NCI-H2227 treated with DMSO at 0.1 percent for 48 hours (cell line): ENCODE measurements at regions not wholly inside any gene's neighbourhood (a gene's known extent, or its start where the extent isn't known, plus 50 kb on each side); places are given as distances from the start of the nearest gene placed in this dataset.
A peak's percentile ranks its signal among the peaks of the same experiment; 100 is the strongest.
"Not testable (repeated sequence)": the region's sequence is repeated elsewhere in the genome, so short reads cannot be mapped to it uniquely, and the experiment has no call there.

ENCODE experiments used
- DNase-seq: peaks from one replicate; lab custom pipeline; 2025; lab: John Stamatoyannopoulos, UW

DNA sequence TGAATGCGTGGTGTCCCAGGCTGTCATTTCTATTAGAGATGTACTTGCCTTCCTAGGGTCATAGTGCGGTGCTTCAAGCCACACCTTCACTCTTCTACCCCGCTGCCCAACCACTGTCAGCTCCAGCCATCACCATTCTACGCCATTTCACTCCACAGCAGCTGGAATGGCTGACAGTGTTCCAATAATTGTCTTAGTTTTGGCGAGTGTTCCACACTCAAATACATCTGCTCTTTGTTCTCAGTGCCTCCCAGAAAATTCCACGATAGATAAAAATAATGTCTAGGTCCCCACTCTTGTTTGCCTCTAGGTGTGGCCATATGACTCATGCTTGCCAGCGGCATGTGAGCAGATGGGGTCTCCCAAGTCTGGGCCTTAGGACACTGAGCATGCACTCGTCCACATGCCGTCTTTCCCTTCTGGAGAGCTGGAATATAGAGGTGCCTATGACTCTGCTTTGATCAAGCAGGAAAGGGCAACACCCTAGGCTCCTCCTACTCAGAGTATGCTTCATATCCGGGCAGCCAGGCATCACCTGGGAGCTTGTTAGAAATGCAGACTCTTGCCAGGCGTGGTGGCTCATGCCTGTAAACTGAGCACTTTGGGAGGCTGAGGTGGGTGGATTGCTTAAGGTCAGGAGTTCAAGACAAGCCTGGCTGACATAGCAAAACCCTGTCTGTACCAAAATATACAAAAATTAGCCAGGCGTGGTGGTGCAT is 163.0 kb downstream of the BRMS1L start:
- no peak for DNase-seq

DNA sequence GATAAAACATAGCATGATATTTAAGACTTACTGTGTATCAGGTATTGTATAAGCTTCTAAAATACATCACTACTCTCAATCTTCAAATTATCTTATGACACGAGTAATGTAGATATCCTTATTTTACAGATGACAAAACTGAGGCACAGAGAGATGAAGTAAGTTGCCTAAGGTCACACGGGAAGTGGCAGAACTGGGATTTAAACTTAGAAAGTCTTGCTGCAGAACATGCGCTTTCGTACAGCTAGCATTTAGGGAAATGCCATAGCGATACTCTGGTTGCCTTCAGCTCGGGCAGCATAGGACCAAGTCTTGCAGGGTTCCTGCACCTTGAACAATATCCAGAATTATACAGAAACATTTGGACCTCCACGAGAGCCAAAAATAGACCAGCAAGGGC is 162.4 kb downstream of the BRMS1L start:
- DNase-seq = no peak

DNA sequence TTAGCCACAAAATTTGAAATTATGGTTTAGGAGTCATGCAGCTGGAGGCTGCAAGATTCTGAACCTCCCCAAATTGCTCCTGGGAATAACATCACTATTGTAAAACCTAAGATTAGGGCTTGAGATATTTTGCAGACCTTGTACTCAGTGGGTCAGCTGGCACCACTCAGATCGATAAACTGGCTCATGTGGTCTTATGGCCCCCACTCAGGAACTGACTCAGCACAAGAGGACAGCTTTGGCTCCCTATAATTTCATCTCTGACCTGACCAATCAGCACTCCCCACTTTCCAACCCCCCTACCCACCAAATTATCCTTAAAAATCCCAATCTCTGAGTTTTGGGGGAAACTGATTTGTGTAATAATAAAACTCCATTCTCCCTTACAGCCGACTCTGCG is 161.6 kb downstream of the BRMS1L start:
- no peak for DNase-seq

DNA sequence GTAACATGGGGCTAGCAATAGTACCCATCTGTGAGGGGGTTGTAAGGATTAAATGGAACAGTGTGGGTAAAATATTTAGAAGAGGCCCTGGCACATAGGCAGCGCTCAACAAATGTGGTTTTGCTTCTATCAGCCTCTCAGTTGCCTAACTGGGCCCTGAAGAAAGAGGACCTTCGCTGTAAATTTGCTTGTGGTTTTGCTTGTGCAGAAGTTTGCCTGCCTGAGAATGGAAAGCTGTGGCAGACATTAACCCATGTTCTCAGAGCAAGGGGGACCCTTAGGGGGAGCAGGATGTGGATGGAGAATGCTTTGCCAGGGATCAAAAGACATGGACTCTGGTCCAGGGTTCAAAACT is 160.1 kb downstream of the BRMS1L start:
- no peak for DNase-seq

DNA sequence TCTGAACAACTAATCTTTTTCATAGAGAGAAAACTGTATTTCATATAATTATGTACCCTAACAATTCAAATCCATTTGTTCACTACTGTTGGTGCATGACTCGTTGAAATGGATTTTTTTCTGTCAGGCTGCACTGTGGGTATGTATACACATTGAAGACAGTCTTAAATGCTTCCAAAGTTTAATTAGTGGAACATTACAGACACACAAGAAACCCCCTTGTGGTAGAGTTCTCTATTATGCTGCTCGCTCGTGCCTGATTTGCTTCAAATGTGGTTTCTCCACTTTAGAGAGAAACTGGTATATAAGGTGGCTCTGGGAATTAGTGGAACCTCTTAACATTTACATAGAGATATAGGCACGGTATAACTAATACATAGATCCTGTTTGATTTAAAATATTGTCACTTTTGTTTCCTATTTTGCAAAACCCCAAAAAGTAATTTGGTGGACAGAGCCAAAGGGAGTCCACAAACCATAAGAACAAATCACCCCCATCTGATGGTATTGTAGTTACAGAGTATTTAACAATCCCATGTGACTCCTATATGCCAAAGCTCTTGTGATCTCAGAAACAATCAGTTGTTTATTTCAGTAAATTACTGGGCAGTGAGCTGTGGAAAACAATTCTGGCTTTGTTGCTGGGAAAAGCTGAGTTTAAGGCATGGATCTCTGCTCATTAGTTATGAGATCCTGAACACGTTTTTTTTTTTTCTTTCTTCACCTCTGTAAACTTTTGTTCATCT is 159.5 kb downstream of the BRMS1L start:
- DNase-seq = no peak

DNA sequence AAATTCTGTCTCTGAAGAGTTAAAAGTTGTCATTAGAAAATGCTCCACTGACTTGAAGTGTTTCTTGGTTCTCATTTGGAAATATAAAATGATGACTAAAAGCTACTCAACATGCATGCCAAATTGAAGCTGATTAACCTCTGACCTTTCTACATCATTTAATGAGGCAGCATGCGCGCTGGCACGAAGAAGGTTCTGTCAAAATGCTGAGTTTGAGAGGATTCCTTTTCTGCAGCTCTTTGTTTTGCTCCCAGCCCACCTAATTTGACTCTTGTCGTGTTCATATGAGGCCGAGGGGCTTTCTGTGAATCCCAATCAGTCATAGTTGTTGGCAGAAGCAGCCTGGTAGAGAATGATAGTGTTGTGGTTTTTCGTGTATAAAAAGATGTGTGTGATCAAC is 153.4 kb downstream of the BRMS1L start:
- no peak for DNase-seq

DNA sequence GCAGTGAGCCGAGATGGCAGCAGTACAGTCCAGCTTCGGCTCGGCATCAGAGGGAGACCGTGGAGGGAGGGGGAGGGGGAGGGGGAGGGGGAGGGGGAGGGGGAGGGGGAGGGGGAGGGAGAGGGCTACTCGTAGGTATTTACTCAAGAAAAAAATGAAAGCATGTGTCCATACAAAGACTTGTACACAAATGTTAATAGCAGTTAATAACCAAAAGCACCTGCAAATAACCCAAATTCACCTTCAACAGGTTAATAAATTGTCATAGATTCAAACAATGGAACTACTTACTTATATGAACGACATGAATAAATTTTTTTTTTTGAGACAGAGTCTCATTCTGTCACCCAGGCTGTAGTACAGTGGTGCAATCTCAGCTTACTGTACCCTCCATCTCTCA is 152.4 kb downstream of the BRMS1L start:
- no peak for DNase-seq

DNA sequence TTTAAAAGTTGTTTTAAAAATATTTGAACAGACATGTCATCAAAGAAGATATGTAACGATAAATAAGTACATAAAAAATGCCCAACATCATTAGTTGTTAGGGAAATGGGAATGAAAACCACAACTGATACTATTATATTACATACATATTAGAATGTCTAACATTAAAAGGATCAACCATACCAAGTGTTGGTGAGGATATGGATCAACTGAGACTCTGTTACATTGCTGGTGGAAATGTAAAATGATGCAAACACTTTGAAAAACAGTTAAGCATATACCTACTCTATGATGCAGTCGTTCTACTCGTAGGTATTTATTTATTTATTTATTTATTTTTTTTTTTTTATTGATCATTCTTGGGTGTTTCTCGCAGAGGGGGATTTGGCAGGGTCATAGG is 149.7 kb downstream of the BRMS1L start:
- DNase-seq = no peak

DNA sequence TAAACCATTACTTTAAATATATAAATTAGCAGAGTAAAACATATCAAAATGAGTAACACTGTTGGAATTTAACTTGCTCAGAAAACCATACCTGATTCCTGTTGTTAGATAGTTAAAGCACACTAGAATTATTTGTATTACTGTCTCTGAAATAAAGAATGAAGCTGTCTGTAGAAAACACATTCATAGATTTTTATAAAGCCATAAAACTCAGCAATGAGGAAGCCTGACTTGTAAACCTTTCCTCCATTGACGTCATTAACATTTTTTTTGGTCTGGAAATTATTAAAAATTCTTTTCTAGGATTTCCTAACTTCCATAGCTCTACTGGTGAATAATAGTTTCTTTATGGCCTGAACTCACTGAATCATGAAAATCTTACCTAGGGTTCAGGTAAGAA is 147.6 kb downstream of the BRMS1L start:
- no peak for DNase-seq

DNA sequence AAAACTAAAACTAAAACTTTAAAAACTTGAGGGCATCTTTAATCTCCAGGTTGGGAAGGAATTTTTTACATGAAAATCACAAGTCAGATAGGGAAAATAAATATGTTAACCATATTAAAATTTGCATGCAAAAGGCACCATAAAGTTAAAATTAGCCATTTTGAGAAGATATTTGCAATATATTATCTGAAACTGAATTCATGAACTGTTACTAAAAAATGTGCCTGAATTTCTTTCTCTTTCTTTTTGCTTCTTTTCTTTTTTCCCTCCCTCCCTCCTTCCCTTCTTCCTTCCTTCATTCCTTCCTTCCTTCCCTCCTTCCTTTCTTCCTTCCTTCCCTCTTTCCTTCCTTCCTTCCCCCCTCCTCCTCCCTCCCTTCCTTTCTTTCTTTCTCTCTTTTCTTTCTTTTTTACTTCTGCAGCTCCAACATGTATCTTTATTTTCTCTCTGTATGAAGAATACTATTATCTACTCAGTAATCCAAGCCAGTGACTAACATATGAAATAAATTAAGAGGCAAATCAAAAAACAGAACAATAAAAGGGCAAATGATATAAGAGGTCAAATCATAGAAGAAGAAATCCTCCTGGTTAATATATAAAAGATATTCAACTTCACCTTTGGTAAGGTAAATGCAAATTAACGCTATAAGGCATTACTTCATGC is 146.0 kb downstream of the BRMS1L start:
- no peak for DNase-seq

DNA sequence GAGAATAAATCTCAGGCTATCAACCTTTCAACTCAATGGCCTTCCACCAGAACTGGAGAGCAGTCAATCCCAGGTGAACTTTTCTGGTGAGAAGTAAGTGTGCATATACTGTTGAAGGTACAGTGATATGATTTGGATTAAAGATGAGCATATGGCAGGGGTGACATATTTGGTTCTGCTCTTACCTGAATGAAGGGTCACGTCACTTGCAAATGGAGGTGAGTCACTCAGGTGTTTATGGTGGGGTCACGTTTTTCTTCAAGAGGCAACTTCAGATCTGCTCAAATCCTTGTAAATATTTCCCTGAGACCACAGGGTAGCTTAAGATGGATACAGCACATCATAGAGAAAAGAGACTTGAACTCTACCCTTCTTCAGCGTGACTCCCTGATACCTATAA is 143.2 kb downstream of the BRMS1L start:
- no peak for DNase-seq

DNA sequence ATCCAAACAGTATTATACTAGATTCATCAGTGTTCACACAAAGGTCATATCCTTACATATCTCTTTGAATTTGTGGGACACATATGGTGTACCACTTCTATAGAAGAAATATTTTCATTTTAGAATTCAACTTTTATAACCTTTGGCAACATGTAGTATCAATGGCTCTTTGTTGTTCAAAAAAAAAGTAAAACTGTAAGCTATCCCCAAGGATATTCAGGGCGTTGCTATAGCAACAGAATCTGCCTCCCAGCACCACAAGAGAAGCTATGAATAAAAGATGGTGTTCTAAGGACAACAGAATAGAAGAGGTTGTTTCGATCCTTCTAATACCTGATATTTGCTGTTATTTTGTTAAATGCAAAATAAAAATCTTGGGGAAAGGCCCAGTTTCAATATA is 139.3 kb downstream of the BRMS1L start:
- peak; percentile 45 for DNase-seq

DNA sequence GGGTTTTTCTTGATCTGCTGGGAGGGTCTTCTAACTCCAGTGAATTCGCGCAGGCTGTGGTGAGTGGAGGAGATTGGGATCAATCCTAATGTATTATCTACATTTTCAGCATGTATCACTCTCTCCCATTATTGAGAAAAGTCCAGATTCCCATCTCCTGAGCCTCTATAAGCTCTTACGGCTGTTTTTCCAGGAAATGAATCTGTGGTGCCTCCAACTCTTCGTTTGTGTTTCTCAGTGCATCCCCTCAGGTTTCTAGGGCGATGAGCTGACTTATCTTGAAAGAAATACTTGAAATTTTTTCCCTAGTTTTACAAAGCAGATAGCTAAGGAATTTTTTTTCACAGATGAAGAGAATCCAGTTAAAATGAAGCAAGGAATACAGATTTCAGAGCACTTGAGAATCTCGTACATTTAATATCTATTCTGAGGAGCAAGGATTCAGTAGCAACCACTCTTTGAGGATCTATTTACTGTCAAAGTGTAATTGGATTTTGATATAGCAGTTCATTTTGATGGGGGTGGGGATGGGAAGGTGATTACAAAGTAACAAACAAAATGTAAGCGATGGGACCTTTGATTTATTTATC is 138.7 kb downstream of the BRMS1L start:
- no peak for DNase-seq

DNA sequence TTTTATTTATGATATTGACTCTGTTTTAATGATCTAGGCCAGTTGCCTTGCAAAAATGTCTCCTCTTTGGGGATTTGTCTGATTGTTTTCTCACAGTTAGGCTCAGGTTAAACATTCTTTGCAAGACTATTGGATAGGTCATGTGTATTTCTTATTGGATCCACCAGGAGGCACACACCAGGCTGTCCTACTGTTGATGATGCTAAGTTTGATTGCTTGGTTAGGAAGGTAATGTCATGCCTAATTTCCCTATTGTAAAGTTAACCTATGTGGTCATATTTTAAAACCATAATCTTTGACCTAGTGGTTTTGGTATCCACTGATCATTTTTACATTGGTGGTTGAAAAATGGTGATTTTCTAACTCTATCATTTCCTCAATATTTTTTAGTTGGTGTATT is 137.1 kb downstream of the BRMS1L start:
- no peak for DNase-seq

DNA sequence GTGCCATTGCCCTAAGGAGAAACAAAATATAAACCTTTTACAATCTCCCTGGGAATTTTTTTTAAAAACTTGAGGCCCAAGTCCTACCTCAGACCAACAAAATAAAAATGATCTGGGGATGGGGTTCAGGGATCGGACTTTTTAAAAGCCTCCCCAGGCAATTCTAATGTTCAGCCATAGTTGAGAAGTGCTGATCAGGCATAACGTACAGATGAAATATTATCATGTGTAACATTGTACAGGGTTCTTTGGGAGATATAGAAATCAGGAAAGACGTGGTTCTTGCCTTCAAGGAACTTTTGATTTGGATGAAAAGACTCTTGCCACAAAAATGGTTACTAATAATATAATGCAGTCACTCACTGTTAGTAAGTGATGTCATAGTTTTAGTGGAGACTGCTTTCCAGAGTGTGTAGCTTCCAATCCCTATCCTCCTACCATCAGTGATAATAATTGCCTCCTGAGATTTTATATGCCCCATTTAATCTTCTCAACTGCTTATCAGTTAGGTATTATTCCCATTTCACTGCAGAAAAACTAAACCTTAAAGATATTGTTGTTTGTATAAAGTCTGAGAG is 135.6 kb downstream of the BRMS1L start:
- DNase-seq = no peak

DNA sequence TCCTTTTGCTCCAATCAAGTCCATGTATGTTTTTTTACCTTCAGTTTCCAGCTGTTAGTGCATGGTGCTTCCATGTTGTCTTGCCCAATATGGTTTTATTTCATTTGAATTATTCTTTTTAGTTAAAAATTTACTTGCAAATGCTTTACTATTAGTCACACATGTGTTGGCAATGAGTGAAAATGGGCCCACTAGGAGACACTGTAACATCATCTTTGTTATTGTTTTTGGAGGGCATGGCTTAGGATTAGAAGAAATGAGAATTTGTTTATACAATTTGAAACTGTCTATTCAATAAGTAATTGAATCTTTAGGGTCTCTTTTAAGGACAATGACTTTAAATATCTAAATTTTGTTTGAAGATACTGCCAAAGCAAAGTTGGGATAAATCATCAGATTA is 133.7 kb downstream of the BRMS1L start:
- no peak for DNase-seq

DNA sequence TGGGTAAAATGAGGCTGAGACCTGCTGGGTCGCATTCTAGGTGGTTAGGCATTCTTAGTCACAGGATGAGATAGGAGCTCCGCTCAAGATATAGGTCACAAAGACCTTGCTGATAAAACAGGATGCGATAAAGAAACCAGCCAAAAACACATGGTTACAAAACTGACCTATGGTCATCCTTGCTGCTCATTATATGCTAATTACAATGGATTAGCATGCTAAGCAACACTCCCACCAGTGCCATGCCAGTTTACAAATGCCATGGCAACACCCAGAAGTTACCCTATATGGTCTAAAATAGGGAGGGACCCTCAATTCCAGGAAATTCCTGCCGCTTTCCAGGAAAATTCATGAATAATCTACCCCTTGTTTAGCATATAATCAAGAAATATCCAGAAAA is 132.4 kb downstream of the BRMS1L start:
- DNase-seq = no peak

DNA sequence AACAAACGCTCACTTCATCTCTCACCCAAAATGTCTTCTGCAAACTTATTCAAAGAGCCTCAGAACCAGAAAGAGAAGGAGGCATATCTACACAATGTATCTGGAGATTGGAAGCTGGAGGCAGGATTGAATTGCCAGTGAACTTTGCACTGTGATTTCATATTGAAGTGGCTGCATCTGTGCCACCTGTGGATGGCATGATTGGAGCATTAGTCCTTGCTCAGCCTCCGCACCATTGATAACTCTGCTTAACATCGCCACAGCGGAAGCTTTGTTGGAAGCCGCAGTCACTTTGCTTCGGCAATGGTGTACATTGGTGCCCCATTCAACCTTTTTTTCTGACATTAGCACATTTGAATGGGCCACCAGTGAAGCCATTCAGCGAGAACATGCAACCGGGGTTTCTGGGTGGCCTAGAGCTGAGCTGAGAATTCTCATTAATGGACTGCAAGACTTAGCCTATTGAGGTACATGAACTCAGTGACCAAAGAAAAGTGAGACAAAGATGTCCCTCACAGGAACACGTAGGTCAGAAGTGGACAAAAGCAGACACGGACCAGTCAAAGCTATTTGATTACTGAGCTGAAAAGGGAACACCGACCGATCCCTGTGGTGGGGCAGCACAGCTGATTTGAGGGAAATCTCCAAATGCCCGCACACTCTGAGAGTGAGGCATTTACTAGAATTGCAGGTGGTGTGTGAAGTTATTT is 130.4 kb downstream of the BRMS1L start:
- DNase-seq = peak; percentile 38

DNA sequence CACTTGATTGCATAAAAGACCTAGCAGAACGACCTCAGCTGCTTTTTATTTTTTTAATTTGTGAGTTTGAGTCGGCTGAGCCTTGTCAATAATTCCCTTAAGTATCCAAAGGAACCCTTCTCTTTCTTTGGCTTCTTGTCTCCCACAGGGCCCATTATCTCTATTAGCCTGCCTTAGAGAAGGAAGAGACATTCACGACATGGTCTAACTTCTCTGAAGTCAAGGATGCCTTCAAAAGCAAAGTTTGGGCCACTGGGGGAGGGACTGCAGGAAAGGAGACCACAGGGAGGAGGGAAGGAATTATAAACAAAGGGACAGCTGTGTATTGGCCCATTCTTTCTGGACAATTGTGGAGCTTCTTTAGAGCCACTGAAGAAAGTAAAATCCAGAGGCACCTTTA is 126.4 kb downstream of the BRMS1L start:
- no peak for DNase-seq

DNA sequence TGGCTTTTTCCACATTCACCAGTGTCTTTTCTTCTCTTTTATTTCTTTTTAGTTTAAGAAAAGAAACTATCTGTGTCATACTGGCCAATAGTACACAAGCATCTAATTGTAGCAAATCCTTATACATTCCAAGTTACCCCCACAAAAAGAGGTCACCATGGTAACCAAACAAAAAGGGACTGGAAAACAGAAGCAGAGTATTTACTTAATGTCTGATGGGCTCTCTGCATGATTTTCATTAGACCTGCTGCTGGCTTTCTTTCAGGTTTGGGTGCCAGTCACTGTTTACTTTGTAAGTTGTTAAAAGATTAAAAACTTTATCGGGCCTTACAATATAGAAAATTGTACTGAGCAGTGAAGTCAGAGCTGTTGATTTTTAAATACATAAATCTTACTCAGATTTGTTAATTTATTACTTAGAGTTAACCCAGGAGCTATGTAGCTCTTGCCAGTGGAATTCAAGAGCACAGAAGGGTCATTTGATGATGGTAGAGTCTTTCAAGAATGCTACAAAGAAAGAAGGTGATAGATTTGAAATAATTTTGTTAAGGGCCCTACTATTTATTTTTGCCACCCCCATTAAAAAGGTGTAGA is 123.9 kb downstream of the BRMS1L start:
- DNase-seq = peak; percentile 51

DNA sequence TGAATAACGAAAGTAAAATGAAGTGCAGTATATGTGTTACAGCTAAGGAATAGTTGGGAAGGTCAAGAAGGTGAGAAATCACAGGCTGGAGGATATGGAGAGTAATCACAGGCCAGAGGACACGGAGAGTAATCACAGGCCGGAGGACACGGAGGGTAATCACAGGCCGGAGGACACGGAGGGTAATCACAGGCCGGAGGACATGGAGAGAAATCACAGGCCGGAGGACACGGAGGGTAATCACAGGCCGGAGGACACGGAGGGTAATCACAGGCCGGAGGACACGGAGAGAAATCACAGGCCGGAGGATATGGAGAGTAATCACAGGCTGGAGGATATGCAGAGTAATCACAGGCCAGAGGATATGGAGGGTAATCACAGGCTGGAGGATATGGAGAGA is 121.8 kb downstream of the BRMS1L start:
- not testable (repeated sequence) for DNase-seq

DNA sequence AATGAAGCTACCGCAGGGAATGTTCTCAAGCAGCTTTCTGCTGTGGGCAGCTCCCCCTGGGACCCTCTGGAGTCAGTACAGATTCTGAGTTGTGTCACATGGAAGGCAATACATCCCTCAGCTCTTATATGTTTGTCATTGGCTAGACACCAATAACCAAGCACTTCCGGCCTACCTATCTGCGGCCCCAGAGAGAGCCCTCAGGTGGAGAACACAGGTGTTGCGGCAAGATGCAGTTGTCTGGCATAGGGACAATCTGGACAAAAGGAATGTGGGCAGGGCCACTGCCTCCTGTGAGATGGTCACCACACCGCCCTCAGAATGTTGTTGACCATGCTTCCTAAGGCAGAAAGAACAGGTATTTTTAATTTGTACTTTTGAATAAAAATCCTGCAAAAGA is 118.7 kb downstream of the BRMS1L start:
- DNase-seq = no peak
